ENCODE measurements at regions not wholly inside any gene's neighbourhood (a gene's known extent, or its start where the extent isn't known, plus 50 kb on each side); places are given as distances from the start of the nearest gene placed in this dataset.

DNA sequence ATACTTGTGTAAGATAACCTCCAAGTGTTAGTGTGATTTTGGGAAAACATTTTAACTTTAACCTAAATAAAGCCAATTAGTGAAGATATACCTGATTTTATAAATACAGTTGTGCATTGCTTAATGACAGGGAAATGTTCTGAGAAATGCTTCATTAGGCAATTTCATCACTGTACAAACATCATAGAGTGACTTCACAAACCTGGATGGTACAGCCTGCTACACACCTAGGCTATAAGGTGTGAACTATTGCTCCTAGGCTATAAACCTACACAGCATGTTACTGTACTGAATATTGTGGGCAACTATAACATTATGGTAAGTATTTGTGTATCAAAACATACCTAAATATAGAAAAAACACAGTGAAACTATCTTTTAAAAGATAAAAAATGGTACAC is 166.8 kb upstream of the TARS1 start:
- H3K27me3 ChIP-seq (ENCODE audit: control insufficient read depth, extremely low read depth, insufficient read depth, low read length): no peaks in the 10 kb centered on the region
- H3K4me2 ChIP-seq (ENCODE audit: control insufficient read depth, extremely low read depth, insufficient read depth, low read depth, low read length): no peak overlapping the region
- peaks cover 24% of the 10 kb centered on the region for H3K4me1 ChIP-seq (ENCODE audit: control insufficient read depth, extremely low read depth, insufficient read depth, low read length)
- no peaks in the 10 kb centered on the region for H3K9me3 ChIP-seq (ENCODE audit: control insufficient read depth, low read depth, low read length)
- no peaks in the 10 kb centered on the region for H3K79me2 ChIP-seq (ENCODE audit: control insufficient read depth, insufficient read depth, low read length)
- H3K9ac ChIP-seq (ENCODE audit: control insufficient read depth, extremely low read depth, insufficient read depth, low read length): no peak overlapping the region
- H3K36me3 ChIP-seq (ENCODE audit: control insufficient read depth in 2 of 2, extremely low read depth in 1 of 2, insufficient read depth in 2 of 2, low read length in 2 of 2): no peaks in the 10 kb centered on the region
- no peaks in the 10 kb centered on the region for H4K20me1 ChIP-seq (ENCODE audit: control insufficient read depth, extremely low read depth, insufficient read depth, low read length)
- H2AFZ ChIP-seq (ENCODE audit: control insufficient read depth, low read length): no peak overlapping the region
- H3K9me1 ChIP-seq (ENCODE audit: control insufficient read depth, extremely low read depth, insufficient read depth, low read length): no peaks in the 10 kb centered on the region
- FAIRE-seq (peak; percentile 41), DNase-seq (ENCODE audit: low read depth, low spot score) (no peak)
- TF ChIP-seq EZH2 (IDR thresholded peaks at IDR 0.05; ENCODE audit: low read length): no peak
- TF ChIP-seq, protein P1, sequence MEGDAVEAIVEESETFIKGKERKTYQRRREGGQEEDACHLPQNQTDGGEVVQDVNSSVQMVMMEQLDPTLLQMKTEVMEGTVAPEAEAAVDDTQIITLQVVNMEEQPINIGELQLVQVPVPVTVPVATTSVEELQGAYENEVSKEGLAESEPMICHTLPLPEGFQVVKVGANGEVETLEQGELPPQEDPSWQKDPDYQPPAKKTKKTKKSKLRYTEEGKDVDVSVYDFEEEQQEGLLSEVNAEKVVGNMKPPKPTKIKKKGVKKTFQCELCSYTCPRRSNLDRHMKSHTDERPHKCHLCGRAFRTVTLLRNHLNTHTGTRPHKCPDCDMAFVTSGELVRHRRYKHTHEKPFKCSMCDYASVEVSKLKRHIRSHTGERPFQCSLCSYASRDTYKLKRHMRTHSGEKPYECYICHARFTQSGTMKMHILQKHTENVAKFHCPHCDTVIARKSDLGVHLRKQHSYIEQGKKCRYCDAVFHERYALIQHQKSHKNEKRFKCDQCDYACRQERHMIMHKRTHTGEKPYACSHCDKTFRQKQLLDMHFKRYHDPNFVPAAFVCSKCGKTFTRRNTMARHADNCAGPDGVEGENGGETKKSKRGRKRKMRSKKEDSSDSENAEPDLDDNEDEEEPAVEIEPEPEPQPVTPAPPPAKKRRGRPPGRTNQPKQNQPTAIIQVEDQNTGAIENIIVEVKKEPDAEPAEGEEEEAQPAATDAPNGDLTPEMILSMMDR (optimal IDR thresholded peaks at IDR 0.05 in 1 of 3, IDR thresholded peaks at IDR 0.05 in 1 of 3, conservative IDR thresholded peaks at IDR 0.05 in 1 of 3; ENCODE audit: extremely low read depth in 1 of 3, insufficient read depth in 2 of 3, low read length in 3 of 3): no peak
- H3K27ac ChIP-seq (ENCODE audit: control insufficient read depth, insufficient read depth, low read length): no peak overlapping the region
- no peak overlapping the region for H3K4me3 ChIP-seq (ENCODE audit: control insufficient read depth in 2 of 3, extremely low read depth in 1 of 3, insufficient read depth in 2 of 3, low read depth in 1 of 3, low read length in 3 of 3)
- dilution Hi-C loops (cut with MboI; ENCODE audit: extremely low pct_ligation_motif_present, low sequenced_read_pairs): no loop called here

DNA sequence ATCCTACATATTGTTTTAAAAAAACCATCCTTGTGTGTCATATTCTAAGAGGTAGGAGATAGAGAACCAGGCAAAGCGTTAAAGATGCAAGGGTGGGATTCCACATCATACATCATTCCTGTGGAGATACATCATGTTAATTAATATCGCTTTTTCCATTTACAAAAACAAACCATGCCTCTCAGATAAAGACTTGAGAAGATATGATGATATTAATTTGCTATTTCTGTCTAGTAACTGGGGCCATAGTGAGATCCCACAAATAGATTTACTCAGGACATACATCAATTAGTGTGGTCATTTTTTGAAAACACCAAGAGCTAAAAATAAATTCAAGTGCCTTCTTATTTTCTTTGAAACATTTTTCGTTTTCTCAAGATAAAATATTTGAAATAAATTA is 165.4 kb upstream of the TARS1 start:
- no peaks in the 10 kb centered on the region for H3K36me3 ChIP-seq (ENCODE audit: control insufficient read depth in 2 of 2, extremely low read depth in 1 of 2, insufficient read depth in 2 of 2, low read length in 2 of 2)
- no peak overlapping the region for H3K4me2 ChIP-seq (ENCODE audit: control insufficient read depth, extremely low read depth, insufficient read depth, low read depth, low read length)
- H3K27me3 ChIP-seq (ENCODE audit: control insufficient read depth, extremely low read depth, insufficient read depth, low read length): no peaks in the 10 kb centered on the region
- no peak for FAIRE-seq
- peaks cover 17% of the 10 kb centered on the region for H3K4me1 ChIP-seq (ENCODE audit: control insufficient read depth, extremely low read depth, insufficient read depth, low read length)
- no peaks in the 10 kb centered on the region for H3K9me1 ChIP-seq (ENCODE audit: control insufficient read depth, extremely low read depth, insufficient read depth, low read length)
- H3K9me3 ChIP-seq (ENCODE audit: control insufficient read depth, low read depth, low read length): no peaks in the 10 kb centered on the region
- no peaks in the 10 kb centered on the region for H3K79me2 ChIP-seq (ENCODE audit: control insufficient read depth, insufficient read depth, low read length)
- dilution Hi-C loops (cut with MboI; ENCODE audit: extremely low pct_ligation_motif_present, low sequenced_read_pairs): no loop called here
- TF ChIP-seq EZH2 (IDR thresholded peaks at IDR 0.05; ENCODE audit: low read length): no peak
- TF ChIP-seq, protein P1 (optimal IDR thresholded peaks at IDR 0.05 in 1 of 3, IDR thresholded peaks at IDR 0.05 in 1 of 3, conservative IDR thresholded peaks at IDR 0.05 in 1 of 3; ENCODE audit: extremely low read depth in 1 of 3, insufficient read depth in 2 of 3, low read length in 3 of 3): no peak
- H4K20me1 ChIP-seq (ENCODE audit: control insufficient read depth, extremely low read depth, insufficient read depth, low read length): no peaks in the 10 kb centered on the region
- H3K4me3 ChIP-seq (ENCODE audit: control insufficient read depth in 2 of 3, extremely low read depth in 1 of 3, insufficient read depth in 2 of 3, low read depth in 1 of 3, low read length in 3 of 3): no peak overlapping the region
- H3K9ac ChIP-seq (ENCODE audit: control insufficient read depth, extremely low read depth, insufficient read depth, low read length): no peak overlapping the region
- no peak overlapping the region for H2AFZ ChIP-seq (ENCODE audit: control insufficient read depth, low read length)
- no peak for DNase-seq (ENCODE audit: low read depth, low spot score)
- no peak overlapping the region for H3K27ac ChIP-seq (ENCODE audit: control insufficient read depth, insufficient read depth, low read length)
